Loucy (cell line): ENCODE measurements at regions not wholly inside any gene's neighbourhood (a gene's known extent, or its start where the extent isn't known, plus 50 kb on each side); places are given as distances from the start of the nearest gene placed in this dataset.
"Not testable (repeated sequence)": the region's sequence is repeated elsewhere in the genome, so short reads cannot be mapped to it uniquely, and the experiment has no call there.

ENCODE experiments used
- H2AFZ ChIP-seq: fragments of 200-600 bp; sonication (generic); 2 replicates; pipeline ENCODE4 v1.6.0; 2016; ENCODE audit warnings: antibody characterized with exemption, mild to moderate bottlenecking, low read length, moderate library complexity
- H3F3A ChIP-seq: fragments of 200-600 bp; 2 replicates; pipeline ENCODE4 v1.6.0; 2016; ENCODE audit warnings: antibody characterized with exemption, low read depth, mild to moderate bottlenecking
- H3K27me3 ChIP-seq: fragments of 200-600 bp; sonication (generic); 2 replicates; pipeline ENCODE4 v1.6.1; 2014; ENCODE audit warnings: low read length, mild to moderate bottlenecking; ENCODE audit not compliant: insufficient read depth, poor library complexity, severe bottlenecking
- H3K36me3 ChIP-seq: fragments of 200-600 bp; sonication (generic); 2 replicates; pipeline ENCODE4 v1.6.1; 2016; ENCODE audit warnings: low read length; ENCODE audit not compliant: insufficient read depth
- H3K4me1 ChIP-seq: fragments of 200-600 bp; sonication (generic); 2 replicates; pipeline ENCODE4 v1.5.1; 2014; ENCODE audit warnings: low read length, mild to moderate bottlenecking; ENCODE audit not compliant: insufficient read depth, poor library complexity, severe bottlenecking
- H3K4me2 ChIP-seq: fragments of 200-600 bp; sonication (generic); 2 replicates; pipeline ENCODE4 v1.6.0; 2014; ENCODE audit warnings: antibody characterized with exemption, low read length, low read depth, mild to moderate bottlenecking; ENCODE audit not compliant: poor library complexity, severe bottlenecking
- H3K4me3 ChIP-seq: fragments of 200-600 bp; sonication (generic); 2 replicates; pipeline ENCODE4 v1.5.1; 2014; ENCODE audit warnings: low read length, mild to moderate bottlenecking, mixed read lengths; ENCODE audit not compliant: poor library complexity, severe bottlenecking
- H3K79me2 ChIP-seq: fragments of 200-600 bp; sonication (generic); 2 replicates; pipeline ENCODE4 v1.6.1; 2014; ENCODE audit warnings: low read length; ENCODE audit not compliant: insufficient read depth
- H3K9ac ChIP-seq: fragments of 200-600 bp; sonication (generic); 2 replicates; pipeline ENCODE4 v1.6.0; 2014; ENCODE audit warnings: mild to moderate bottlenecking, low read depth, low read length, moderate library complexity; ENCODE audit not compliant: poor library complexity, severe bottlenecking
- H3K9me2 ChIP-seq: fragments of 200-600 bp; sonication (generic); replicated peaks from 2 replicates; pipeline ENCODE4 v1.6.1; 2016; ENCODE audit warnings: low read depth, low read length, mixed read lengths
- H3K9me3 ChIP-seq: fragments of 200-600 bp; sonication (generic); 2 replicates; pipeline ENCODE4 v1.6.1; 2014; ENCODE audit warnings: mild to moderate bottlenecking, antibody characterized with exemption, low read length, low read depth; ENCODE audit not compliant: insufficient read depth
- H4K20me1 ChIP-seq: fragments of 200-600 bp; sonication (generic); 2 replicates; pipeline ENCODE4 v1.6.0; 2014; ENCODE audit warnings: antibody characterized with exemption, low read length, mild to moderate bottlenecking; ENCODE audit not compliant: insufficient read depth, poor library complexity, severe bottlenecking
- EZH2phosphoT487 ChIP-seq: fragments of 200-600 bp; IDR thresholded peaks from 2 replicates; pipeline ENCODE4 v1.6.1; 2018; ENCODE audit warnings: antibody characterized with exemption, mild to moderate bottlenecking, moderate library complexity, borderline replicate concordance
- TF ChIP-seq, protein P1 (sequence below): fragments of 200-600 bp; sonication (generic); conservative IDR thresholded peaks from 2 replicates; pipeline ENCODE4 v1.5.1; 2014; ENCODE audit warnings: mild to moderate bottlenecking, antibody characterized with exemption, low read length

GRCh38 chr20:29086938-29087337, 2170.5 kb upstream of the DEFB115 start:
- Histone ChIP-seq H3K4me1 (no peaks in the 10 kb centered on the region), H3K36me3 (no peaks in the 10 kb centered on the region), H3K79me2 (no peaks in the 10 kb centered on the region), H3K27me3 (no peaks in the 10 kb centered on the region), H2AFZ (no peak overlapping the region), H3K9ac (no peak overlapping the region), H3K9me3 (no peaks in the 10 kb centered on the region), H4K20me1 (no peaks in the 10 kb centered on the region), H3K4me2 (no peak overlapping the region), H3K4me3 (no peak overlapping the region), H3F3A (no peaks in the 10 kb centered on the region), H3K9me2 (no peaks in the 10 kb centered on the region)
- TF ChIP-seq, protein P1, sequence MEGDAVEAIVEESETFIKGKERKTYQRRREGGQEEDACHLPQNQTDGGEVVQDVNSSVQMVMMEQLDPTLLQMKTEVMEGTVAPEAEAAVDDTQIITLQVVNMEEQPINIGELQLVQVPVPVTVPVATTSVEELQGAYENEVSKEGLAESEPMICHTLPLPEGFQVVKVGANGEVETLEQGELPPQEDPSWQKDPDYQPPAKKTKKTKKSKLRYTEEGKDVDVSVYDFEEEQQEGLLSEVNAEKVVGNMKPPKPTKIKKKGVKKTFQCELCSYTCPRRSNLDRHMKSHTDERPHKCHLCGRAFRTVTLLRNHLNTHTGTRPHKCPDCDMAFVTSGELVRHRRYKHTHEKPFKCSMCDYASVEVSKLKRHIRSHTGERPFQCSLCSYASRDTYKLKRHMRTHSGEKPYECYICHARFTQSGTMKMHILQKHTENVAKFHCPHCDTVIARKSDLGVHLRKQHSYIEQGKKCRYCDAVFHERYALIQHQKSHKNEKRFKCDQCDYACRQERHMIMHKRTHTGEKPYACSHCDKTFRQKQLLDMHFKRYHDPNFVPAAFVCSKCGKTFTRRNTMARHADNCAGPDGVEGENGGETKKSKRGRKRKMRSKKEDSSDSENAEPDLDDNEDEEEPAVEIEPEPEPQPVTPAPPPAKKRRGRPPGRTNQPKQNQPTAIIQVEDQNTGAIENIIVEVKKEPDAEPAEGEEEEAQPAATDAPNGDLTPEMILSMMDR, result no peak
- no peak for TF ChIP-seq EZH2phosphoT487

DNA sequence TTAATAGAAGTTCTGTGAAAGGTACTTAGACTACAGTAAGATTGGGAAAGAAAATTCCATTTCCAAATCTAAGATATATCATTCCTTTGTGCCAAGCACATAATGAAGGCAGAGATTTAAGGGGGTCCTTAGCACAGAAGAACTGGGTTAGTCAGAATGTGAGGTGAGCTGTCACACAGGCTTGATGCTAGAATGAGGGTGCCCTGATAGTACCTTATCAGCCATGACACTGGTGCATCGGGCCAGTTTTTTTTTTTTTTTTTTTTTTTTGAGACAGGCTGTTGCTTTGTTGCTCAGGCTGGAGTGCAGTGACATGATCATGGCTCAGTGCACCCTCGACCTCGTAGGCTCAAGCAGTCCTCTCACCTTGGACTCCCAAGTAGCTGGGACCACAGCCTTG, 2169.6 kb upstream of the DEFB115 start:
- not testable (repeated sequence) for H3K4me1 ChIP-seq, H3K4me3 ChIP-seq, H3F3A ChIP-seq, H3K9me2 ChIP-seq, H3K9ac ChIP-seq, H3K36me3 ChIP-seq, H3K9me3 ChIP-seq, H4K20me1 ChIP-seq, H3K79me2 ChIP-seq, H2AFZ ChIP-seq, H3K4me2 ChIP-seq, H3K27me3 ChIP-seq

DNA sequence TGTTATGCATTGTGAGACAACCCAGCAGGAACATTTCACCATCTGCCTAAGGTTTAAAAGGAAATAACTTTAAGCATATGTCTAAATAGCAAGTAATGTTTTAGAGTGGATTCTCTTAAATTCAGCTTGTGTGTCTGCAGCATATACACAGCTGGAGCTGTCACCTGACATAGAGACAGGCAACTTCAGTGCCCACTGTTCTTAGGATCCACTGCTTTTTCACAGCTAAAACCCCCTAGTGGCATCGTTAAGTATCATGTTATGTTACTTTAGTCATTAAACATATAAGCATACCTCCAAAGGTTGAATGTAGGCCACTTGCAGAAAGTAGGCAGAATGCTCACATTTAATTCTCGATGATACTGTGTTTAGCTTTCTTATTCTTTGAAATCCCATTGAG, 2169.0 kb upstream of the DEFB115 start:
- H3K27me3 ChIP-seq, H3K4me3 ChIP-seq, H3K9me2 ChIP-seq, H3K9ac ChIP-seq, H3K9me3 ChIP-seq, H3K4me2 ChIP-seq, H3K36me3 ChIP-seq, H2AFZ ChIP-seq, H3K4me1 ChIP-seq, H3K79me2 ChIP-seq, H4K20me1 ChIP-seq, H3F3A ChIP-seq: not testable (repeated sequence)
- TF ChIP-seq, protein P1, result 0 out of 2 replicates have a peak, but pooled peaks have one; percentile 13

DNA sequence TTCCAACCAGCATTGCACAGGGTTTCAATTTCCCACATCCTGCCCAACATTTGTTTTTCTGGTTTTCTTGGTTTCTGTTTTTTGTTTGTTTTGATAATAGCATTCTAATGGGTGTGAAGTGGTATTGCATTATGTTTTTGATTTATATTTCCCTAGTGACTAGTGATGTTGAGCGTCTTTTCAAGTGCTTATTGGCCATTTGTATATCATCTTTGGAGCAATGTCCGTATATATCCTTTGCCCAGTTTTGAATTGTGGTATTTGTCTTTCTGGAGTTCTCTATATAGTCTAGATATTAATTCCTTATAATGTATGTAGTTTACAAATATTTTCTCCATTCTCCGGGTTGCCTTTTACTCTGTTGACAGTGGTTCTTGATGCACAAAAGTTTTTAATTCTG, 2168.1 kb upstream of the DEFB115 start:
- not testable (repeated sequence) for H3K9ac ChIP-seq, H3K4me3 ChIP-seq, H3K4me1 ChIP-seq, H3K79me2 ChIP-seq, H3K9me2 ChIP-seq, H3K27me3 ChIP-seq, H2AFZ ChIP-seq, H3F3A ChIP-seq, H4K20me1 ChIP-seq, H3K9me3 ChIP-seq, H3K36me3 ChIP-seq, H3K4me2 ChIP-seq

- H3K4me3 ChIP-seq, H3K4me1 ChIP-seq, H3K27me3 ChIP-seq, H3K79me2 ChIP-seq, H3K9me2 ChIP-seq, H3F3A ChIP-seq, H3K36me3 ChIP-seq, H3K4me2 ChIP-seq, H3K9me3 ChIP-seq, H2AFZ ChIP-seq, H3K9ac ChIP-seq, H4K20me1 ChIP-seq: not testable (repeated sequence)
Observed at GRCh38 chr20:29093958-29094357, 2163.5 kb upstream of the DEFB115 start.

DNA sequence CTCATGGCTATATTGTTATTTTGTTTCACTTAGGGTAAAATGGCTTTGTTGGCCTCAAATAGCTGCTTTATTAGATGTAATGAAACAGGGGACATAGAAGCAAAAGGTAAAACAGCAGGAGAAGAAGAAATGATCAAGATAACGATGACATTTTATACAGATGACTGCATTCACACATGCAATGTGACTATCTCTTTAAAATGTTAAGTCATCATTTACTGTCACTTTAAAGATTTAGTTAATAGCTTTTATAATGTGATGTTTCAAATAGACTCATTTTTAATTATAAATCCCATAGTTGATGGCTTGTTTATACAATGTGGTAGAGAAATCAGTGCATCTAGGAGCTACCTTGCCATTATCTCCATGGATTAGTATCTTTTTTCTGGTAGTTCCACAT, 2160.8 kb upstream of the DEFB115 start:
- H3K9me2 ChIP-seq, H3K4me3 ChIP-seq, H3F3A ChIP-seq, H3K4me2 ChIP-seq, H3K36me3 ChIP-seq, H3K27me3 ChIP-seq, H3K9ac ChIP-seq, H3K79me2 ChIP-seq, H4K20me1 ChIP-seq, H3K9me3 ChIP-seq, H2AFZ ChIP-seq, H3K4me1 ChIP-seq: not testable (repeated sequence)
